K562 (cell line): ENCODE measurements at regions not wholly inside any gene's neighbourhood (a gene's known extent, or its start where the extent isn't known, plus 50 kb on each side); places are given as distances from the start of the nearest gene placed in this dataset.

Experiments
- ATAC-seq: fragments of 200-7000 bp; cut with Tn5 transposase; 3 replicates; pipeline ENCODE4 v1.9.1; 2020; ENCODE audit warnings: moderate library complexity
- BruUV-seq: library from RNA; stranded (reverse); fragments of 400-500 nt; replicated peaks from 2 replicates; lab custom pipeline; 2021; lab: Mats Ljungman, UMichigan
- CTCF ChIA-PET: fragments of 300-600 bp; formaldehyde crosslinking; extraction: SDS; loops from one replicate; lab custom pipeline; 2021; ENCODE audit warnings: low intra/inter-chr PET ratio; lab: Yijun Ruan, JAX
- POLR2A ChIA-PET: fragments of 300-600, 350-650 bp; sonication (Branson Sonifier 250); formaldehyde crosslinking; extraction: SDS; loops from one replicate; lab custom pipeline; 2021; ENCODE audit warnings: antibody characterized with exemption, inconsistent platforms; lab: Yijun Ruan, JAX
- DNase-seq, 4 experiments: peaks; one replicate each; pipeline versions ENCODE4 v3.0.0 to v3.0.0-alpha.2; 2011 to 2018; ENCODE audit warnings: low spot score in 3 of 4, mixed read lengths in 3 of 4; ENCODE audit errors: extremely low read depth in 1 of 4
- FAIRE-seq: peaks from 2 replicates; lab custom pipeline; 2011; peaks lifted over from hg19 to GRCh38; lab: Jason Lieb, UNC
- H2AFZ ChIP-seq: 2 replicates; pipeline ENCODE4 v1.6.0; 2011; ENCODE audit warnings: low read depth, low read length, control low read depth, inconsistent platforms
- H3K27ac ChIP-seq: fragments of 200-600 bp; 3 replicates; pipeline ENCODE4 v1.8.0; 2011; ENCODE audit warnings: low read depth, mild to moderate bottlenecking, control low read depth, inconsistent platforms, low read length, moderate library complexity, mixed read lengths; ENCODE audit errors: extremely low read depth
- H3K27me3 ChIP-seq, 2 experiments: fragments of 300-600 bp in 1 of 2; 2 replicates in 1 of 2; 3 replicates in 1 of 2; pipeline versions ENCODE4 v1.6.0 to v1.8.0; 2011; ENCODE audit warnings: inconsistent platforms in 2 of 2, low read length in 2 of 2, mild to moderate bottlenecking in 1 of 2, mixed read lengths in 1 of 2, moderate library complexity in 1 of 2; ENCODE audit not compliant: control insufficient read depth in 2 of 2, insufficient read depth in 2 of 2
- H3K36me3 ChIP-seq: fragments of 300-600 bp; 3 replicates; pipeline ENCODE4 v1.8.0; 2011; ENCODE audit warnings: mild to moderate bottlenecking, low read length, inconsistent platforms; ENCODE audit not compliant: control insufficient read depth, insufficient read depth
- H3K4me1 ChIP-seq, 2 experiments: fragments of 200-600 bp in 1 of 2; replicated peaks in 1 of 2; 2 replicates in 1 of 2; 3 replicates in 1 of 2; pipeline versions ENCODE4 v1.5.1 to v1.8.0; 2011; ENCODE audit warnings: inconsistent platforms in 2 of 2, low read length in 2 of 2, mild to moderate bottlenecking in 1 of 2, mixed read lengths in 1 of 2, moderate library complexity in 1 of 2; ENCODE audit not compliant: control insufficient read depth in 2 of 2, insufficient read depth in 2 of 2
- H3K4me2 ChIP-seq: 2 replicates; pipeline ENCODE4 v1.6.1; 2011; ENCODE audit warnings: low read length, control low read depth, inconsistent platforms, mixed read lengths; ENCODE audit not compliant: insufficient read depth
- H3K4me3 ChIP-seq: fragments of 200-600 bp; sonication (generic), shearing (Covaris generic); 2 replicates; pipeline ENCODE4 v1.5.1; 2016; ENCODE audit warnings: control low read depth, inconsistent platforms
- H3K79me2 ChIP-seq: fragments of 200-600 bp; 3 replicates; pipeline ENCODE4 v1.8.0; 2011; ENCODE audit warnings: low read length, inconsistent platforms; ENCODE audit not compliant: control insufficient read depth, insufficient read depth
- H3K9ac ChIP-seq, 2 experiments: 2 replicates each; pipeline versions ENCODE4 v1.6.0 to v1.6.1; 2011; ENCODE audit warnings: low read depth in 2 of 2, low read length in 2 of 2, control low read depth in 1 of 2, inconsistent platforms in 1 of 2, mild to moderate bottlenecking in 1 of 2, mixed read lengths in 1 of 2; ENCODE audit not compliant: insufficient read depth in 1 of 2
- H3K9me1 ChIP-seq: one replicate; pipeline ENCODE4 v1.6.0; 2011; ENCODE audit warnings: inconsistent platforms, mild to moderate bottlenecking, low read length, moderate library complexity; ENCODE audit not compliant: control insufficient read depth, insufficient read depth
- H3K9me3 ChIP-seq: replicated peaks from 2 replicates; pipeline ENCODE4 v1.5.1; 2011; ENCODE audit warnings: low read depth, low read length, inconsistent platforms; ENCODE audit not compliant: control insufficient read depth, insufficient read depth
- H4K20me1 ChIP-seq: replicated peaks from 2 replicates; pipeline ENCODE4 v1.6.1; 2011; ENCODE audit warnings: low read length, inconsistent platforms, mixed read lengths; ENCODE audit not compliant: control insufficient read depth, insufficient read depth
- BRD9 ChIP-seq: fragments of 450-650 bp; IDR thresholded peaks from 2 replicates; pipeline ENCODE4 v1.6.1; 2018; ENCODE audit warnings: low read depth; ENCODE audit not compliant: partially characterized antibody
- CHD7 ChIP-seq: fragments of 200-600 bp; sonication (generic); IDR thresholded peaks from one replicate; pipeline ENCODE4 v1.6.1; 2012; ENCODE audit warnings: mild to moderate bottlenecking, low read depth, low read length, inconsistent platforms
- MAX ChIP-seq: sonication (generic); formaldehyde crosslinking; IDR thresholded peaks from 2 replicates; pipeline ENCODE4 v1.9.0; 2022; ENCODE audit warnings: mild to moderate bottlenecking, missing genetic modification reagents
- NR2C1 ChIP-seq, 2 experiments: fragments of 450-650 bp; IDR thresholded peaks; 2 replicates each; pipeline ENCODE4 v1.6.1; 2017; ENCODE audit warnings: mild to moderate bottlenecking in 2 of 2, antibody characterized with exemption in 1 of 2, inconsistent platforms in 1 of 2, missing compliant biosample characterization in 1 of 2, missing genetic modification characterization in 1 of 2
- NR2F6 ChIP-seq: fragments of 450-650 bp; formaldehyde crosslinking; IDR thresholded peaks from 2 replicates; pipeline ENCODE4 v1.4.0; 2020; ENCODE audit warnings: mild to moderate bottlenecking
- TAF1 ChIP-seq: IDR thresholded peaks from 2 replicates; pipeline ENCODE4 v1.6.1; 2011; ENCODE audit warnings: mild to moderate bottlenecking, low read length, moderate library complexity; ENCODE audit not compliant: insufficient read depth, control insufficient read depth, severe bottlenecking; ENCODE audit errors: extremely low read depth
- THRB ChIP-seq: fragments of 450-650 bp; formaldehyde crosslinking; conservative IDR thresholded peaks from 2 replicates; pipeline ENCODE4 v1.4.0; 2022; ENCODE audit warnings: mild to moderate bottlenecking, missing genetic modification characterization
- TRIM24 ChIP-seq, 2 experiments: fragments of 450-650 bp; IDR thresholded peaks; 2 replicates each; pipeline ENCODE4 v1.6.1; 2016
- XRCC5 ChIP-seq: fragments of 200-400 bp; formaldehyde crosslinking; IDR thresholded peaks from 2 replicates; pipeline ENCODE4 v1.6.1; 2017; ENCODE audit warnings: low read depth, mild to moderate bottlenecking, low read length
- ZNF444 ChIP-seq: fragments of 250-450 bp; sonication (Bioruptor Pico); IDR thresholded peaks from 2 replicates; pipeline ENCODE4 v1.4.0; 2020; ENCODE audit warnings: mild to moderate bottlenecking, moderate library complexity
- WGBS: fragments of 100-300 bp; shearing (Covaris generic); methylation state at CpG from one replicate; pipeline ENCODE4 v1.1.6; 2016; ENCODE audit warnings: low coverage, mixed read lengths; ENCODE audit not compliant: insufficient coverage; ENCODE audit errors: missing lambda C conversion rate; 5-methylcytosine and 5-hydroxymethylcytosine counted together
- in situ Hi-C: fragments of 300-500 bp; cut with MboI; formaldehyde crosslinking; loops from 4 replicates; pipeline ENCODE4 v1.15.0; 2018; ENCODE audit warnings: inconsistent platforms, mixed read lengths
- intact Hi-C: fragments of 100-400 bp; cut with micrococcal nuclease; formaldehyde crosslinking; loops from 2 replicates; pipeline ENCODE4 v1.14.2; 2022

- DNase-seq: no peak
- Histone ChIP-seq H3K27me3 (peaks cover 11 to 33% of the 10 kb centered on the region in 2 experiments), H3K4me1 (no peaks in the 10 kb centered on the region), H3K9ac (no peak overlapping the region), H3K4me2 (no peak overlapping the region), H3K79me2 (no peaks in the 10 kb centered on the region), H4K20me1 (no peaks in the 10 kb centered on the region), H2AFZ (no peak overlapping the region), H3K9me1 (no peaks in the 10 kb centered on the region), H3K4me3 (no peak overlapping the region), H3K27ac (no peak overlapping the region), H3K9me3 (no peaks in the 10 kb centered on the region), H3K36me3 (no peaks in the 10 kb centered on the region)
- CTCF ChIA-PET: interaction anchor here (1.3 kb wide), 1 partner anchor 31 kb away, joined by 3 read pairs; no protein-coding TSS in a partner anchor
- POLR2A ChIA-PET: interaction anchor here (0.9 kb wide), 1 partner anchor 38 kb away, joined by 3 read pairs; no protein-coding TSS in a partner anchor
- BruUV-seq: no TSS peak
- intact Hi-C loops: no loop called here
- peak; percentile 15 for FAIRE-seq
- ATAC-seq: no peak
- WGBS: 2% methylated on average over 4 of the region's 4 CpGs
- in situ Hi-C loops: no loop called here
- TF ChIP-seq TRIM24 (IDR thresholded peaks at IDR 0.05) (no peak), TAF1 (no peak), NR2F6 (CRISPR knock-in tag) (no peak), CHD7 (no peak), XRCC5 (no peak), BRD9 (no peak), NR2C1 (IDR thresholded peaks at IDR 0.05) (no peak), NR2C1 (tag; IDR thresholded peaks at IDR 0.05) (no peak), THRB (CRISPR knock-in tag) (no peak), MAX (CRISPR knock-in tag) (no peak), ZNF444 (CRISPR knock-in tag) (no peak)
Measured at GRCh38 chr1:181219938-181220337, 131.4 kb downstream of the IER5 start.
